ENCODE measurements at regions not wholly inside any gene's neighbourhood (a gene's known extent, or its start where the extent isn't known, plus 50 kb on each side); places are given as distances from the start of the nearest gene placed in this dataset.

DNA sequence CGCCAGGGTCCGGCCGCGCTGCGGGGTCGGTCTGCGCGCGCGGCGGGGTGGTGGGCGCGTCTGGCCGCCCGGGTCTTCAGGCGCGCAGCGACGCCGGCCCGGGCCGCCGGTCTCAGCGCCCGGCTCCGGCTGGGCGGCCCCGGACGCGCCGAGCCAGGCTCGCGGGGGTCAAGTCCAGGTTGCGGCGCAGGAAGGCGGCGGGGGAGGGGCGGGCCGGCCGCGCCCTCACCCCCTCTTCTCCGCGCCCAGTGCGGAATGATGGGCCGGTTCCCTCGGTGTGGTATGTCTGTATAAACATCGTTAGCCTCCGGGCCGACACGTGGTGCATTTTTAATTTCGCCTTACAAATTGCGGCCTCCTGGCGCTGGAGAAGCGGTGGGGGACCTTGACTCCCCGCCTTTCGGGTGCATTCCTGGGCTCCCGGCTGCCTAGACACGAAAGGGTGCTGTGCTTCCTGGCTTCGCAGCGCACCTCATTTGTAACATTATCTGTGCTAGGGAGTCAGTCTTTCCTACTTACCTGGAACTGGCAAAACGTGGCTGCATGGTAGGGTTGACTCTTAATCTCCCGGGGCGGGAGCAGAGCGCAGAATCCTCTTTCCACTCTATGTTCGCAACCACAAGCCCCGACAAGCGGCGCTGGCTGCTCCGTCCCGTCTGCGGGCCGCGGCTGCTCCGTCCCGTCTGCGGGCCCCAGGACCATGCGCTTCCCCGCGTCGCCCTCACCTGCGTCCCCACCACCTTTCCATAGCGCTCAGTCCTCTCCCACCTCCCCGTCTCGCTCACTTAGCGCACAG, 69.0 kb downstream of the CTAGE1 start:
- H3K27ac ChIP-seq (ENCODE audit: low read depth in 1 of 2, low read length in 1 of 2): peak overlapping the region; percentile 89 to 100
- 3 to 6% methylated on average over 72 to 85 of the region's 85 CpGs for WGBS, 2 donors
- H3K4me3 ChIP-seq: peak overlapping the region; percentile 60
- H3K36me3 ChIP-seq (ENCODE audit: control insufficient read depth in 4 of 4, insufficient read depth in 4 of 4, low read length in 4 of 4): no peaks in the 10 kb centered on the region
- peaks cover 11 to 51% (median 14%) of the 10 kb centered on the region in 5 donors for H3K4me1 ChIP-seq (ENCODE audit: control insufficient read depth in 5 of 5, insufficient read depth in 5 of 5, low read length in 5 of 5)
- peak overlapping the region in 1 of 2 donors; percentile 69 for H3K9ac ChIP-seq (ENCODE audit: insufficient read depth in 1 of 2, low read length in 2 of 2)
- ATAC-seq (ENCODE audit: insufficient read depth, low FRiP score): peak; percentile 72
- no peak for TF ChIP-seq CTCF (IDR thresholded peaks at IDR 0.05; ENCODE audit: control extremely low read depth, extremely low read depth)
- DNase-seq: peak; percentile 70 to 80 (median 75)
- H3K9me3 ChIP-seq (ENCODE audit: control insufficient read depth in 4 of 4, insufficient read depth in 3 of 4, low read length in 3 of 4): no peaks in the 10 kb centered on the region
- peaks cover 0 to 23% (median 0%) of the 10 kb centered on the region in 3 donors for H3K27me3 ChIP-seq (ENCODE audit: control insufficient read depth in 3 of 3, insufficient read depth in 3 of 3, low read length in 2 of 3)

DNA sequence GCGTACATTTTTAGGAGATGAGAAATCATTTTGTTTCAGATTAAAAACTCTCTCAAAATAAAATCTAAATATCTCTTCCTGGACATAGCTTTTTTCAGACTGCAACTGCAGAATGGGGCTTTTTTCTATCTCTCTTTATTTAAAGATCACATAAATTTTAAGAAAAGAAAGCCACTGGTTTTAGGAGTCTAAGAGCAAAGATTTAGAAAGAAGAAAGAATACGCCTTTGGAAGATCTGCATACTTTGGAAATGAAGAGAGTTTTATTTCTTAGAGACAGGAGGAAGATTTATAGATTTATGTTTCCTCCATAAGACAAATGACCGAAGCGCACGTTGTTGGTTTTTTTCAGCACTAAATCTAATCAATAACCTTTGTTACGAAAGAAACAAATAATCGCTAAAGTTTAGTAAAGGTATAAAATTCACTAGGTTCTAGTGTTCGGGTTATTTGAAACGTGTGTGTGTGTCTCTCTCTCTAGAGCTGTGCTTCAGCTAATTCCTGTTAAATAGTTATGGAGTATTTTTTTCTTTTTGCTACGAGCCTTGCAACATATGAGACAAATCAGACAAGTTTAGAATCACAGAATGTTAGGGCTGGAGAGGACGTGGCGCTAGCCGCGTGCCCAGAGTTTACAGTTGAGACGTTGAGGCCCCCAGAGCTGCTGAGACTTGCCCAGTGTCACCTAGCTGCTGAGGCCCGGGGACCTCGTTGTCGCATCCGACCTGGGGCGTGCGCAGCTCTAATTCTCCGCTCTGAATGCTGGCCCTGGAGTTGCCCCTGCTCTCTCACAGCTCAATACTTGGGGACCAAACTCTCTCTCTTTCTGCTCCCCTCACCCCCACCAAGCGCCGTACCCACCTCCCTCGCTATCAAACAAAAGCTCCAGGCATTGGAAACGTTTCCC, 69.9 kb downstream of the CTAGE1 start:
- no peaks in the 10 kb centered on the region for H3K9me3 ChIP-seq (ENCODE audit: control insufficient read depth in 4 of 4, insufficient read depth in 3 of 4, low read length in 3 of 4)
- H3K4me1 ChIP-seq (ENCODE audit: control insufficient read depth in 5 of 5, insufficient read depth in 5 of 5, low read length in 5 of 5): peaks cover 11 to 53% (median 14%) of the 10 kb centered on the region in 5 donors
- H3K36me3 ChIP-seq (ENCODE audit: control insufficient read depth in 4 of 4, insufficient read depth in 4 of 4, low read length in 4 of 4): no peaks in the 10 kb centered on the region
- peak overlapping the region; percentile 89 to 100 for H3K27ac ChIP-seq (ENCODE audit: low read depth in 1 of 2, low read length in 1 of 2)
- ATAC-seq (ENCODE audit: insufficient read depth, low FRiP score) (no peak), DNase-seq (peak; percentile 48 to 67 (median 61))
- TF ChIP-seq CTCF (IDR thresholded peaks at IDR 0.05; ENCODE audit: control extremely low read depth, extremely low read depth): no peak
- peaks cover 0 to 23% (median 0%) of the 10 kb centered on the region in 3 donors for H3K27me3 ChIP-seq (ENCODE audit: control insufficient read depth in 3 of 3, insufficient read depth in 3 of 3, low read length in 2 of 3)
- H3K9ac ChIP-seq (ENCODE audit: insufficient read depth in 1 of 2, low read length in 2 of 2): peak overlapping the region in 1 of 2 donors; percentile 17
- H3K4me3 ChIP-seq: peak overlapping the region; percentile 60
- WGBS, 2 donors: 13 to 16% methylated on average over 26 of the region's 26 CpGs

GRCh38 chr18:22346953-22347605, 70.6 kb downstream of the CTAGE1 start:
- 15 to 18% methylated on average over 15 of the region's 15 CpGs for WGBS, 2 donors
- H3K9me3 ChIP-seq (ENCODE audit: control insufficient read depth in 4 of 4, insufficient read depth in 3 of 4, low read length in 3 of 4): no peaks in the 10 kb centered on the region
- peaks cover 0 to 23% (median 0%) of the 10 kb centered on the region in 3 donors for H3K27me3 ChIP-seq (ENCODE audit: control insufficient read depth in 3 of 3, insufficient read depth in 3 of 3, low read length in 2 of 3)
- no peaks in the 10 kb centered on the region for H3K36me3 ChIP-seq (ENCODE audit: control insufficient read depth in 4 of 4, insufficient read depth in 4 of 4, low read length in 4 of 4)
- ATAC-seq (ENCODE audit: insufficient read depth, low FRiP score): peak; percentile 21
- peak overlapping the region; percentile 82 to 95 for H3K27ac ChIP-seq (ENCODE audit: low read depth in 1 of 2, low read length in 1 of 2)
- peaks cover 11 to 59% (median 14%) of the 10 kb centered on the region in 5 donors for H3K4me1 ChIP-seq (ENCODE audit: control insufficient read depth in 5 of 5, insufficient read depth in 5 of 5, low read length in 5 of 5)
- peak overlapping the region in 1 of 2 donors; percentile 23 for H3K9ac ChIP-seq (ENCODE audit: insufficient read depth in 1 of 2, low read length in 2 of 2)
- peak; percentile 67 to 80 (median 74) for DNase-seq
- no peak overlapping the region for H3K4me3 ChIP-seq
- TF ChIP-seq CTCF (IDR thresholded peaks at IDR 0.05; ENCODE audit: control extremely low read depth, extremely low read depth): no peak
